ES-I3 (cell line): ENCODE measurements at regions not wholly inside any gene's neighbourhood (a gene's known extent, or its start where the extent isn't known, plus 50 kb on each side); places are given as distances from the start of the nearest gene placed in this dataset.
"Not testable (repeated sequence)": the region's sequence is repeated elsewhere in the genome, so short reads cannot be mapped to it uniquely, and the experiment has no call there.

Experiments used
- H3K36me3 ChIP-seq: 2 replicates; pipeline ENCODE4 v1.6.1; 2013; ENCODE audit warnings: mild to moderate bottlenecking, low read length, control low read depth, moderate library complexity; ENCODE audit not compliant: insufficient read depth
- H3K4me1 ChIP-seq: 2 replicates; pipeline ENCODE4 v1.6.1; 2013; ENCODE audit warnings: mild to moderate bottlenecking, control low read depth, low read length; ENCODE audit not compliant: insufficient read depth
- H3K9ac ChIP-seq: 2 replicates; pipeline ENCODE4 v1.6.1; 2013; ENCODE audit warnings: low read depth, mild to moderate bottlenecking, low read length, moderate library complexity
- H3K9me3 ChIP-seq: 2 replicates; pipeline ENCODE4 v1.6.1; 2013; ENCODE audit warnings: mild to moderate bottlenecking, low read length, moderate library complexity; ENCODE audit not compliant: control insufficient read depth, insufficient read depth

GRCh38 chr2:42978175-42978886, 185.9 kb upstream of the HAAO start:
- Histone ChIP-seq H3K9ac (no peak overlapping the region), H3K9me3 (no peaks in the 10 kb centered on the region), H3K4me1 (no peaks in the 10 kb centered on the region), H3K36me3 (no peaks in the 10 kb centered on the region)

DNA sequence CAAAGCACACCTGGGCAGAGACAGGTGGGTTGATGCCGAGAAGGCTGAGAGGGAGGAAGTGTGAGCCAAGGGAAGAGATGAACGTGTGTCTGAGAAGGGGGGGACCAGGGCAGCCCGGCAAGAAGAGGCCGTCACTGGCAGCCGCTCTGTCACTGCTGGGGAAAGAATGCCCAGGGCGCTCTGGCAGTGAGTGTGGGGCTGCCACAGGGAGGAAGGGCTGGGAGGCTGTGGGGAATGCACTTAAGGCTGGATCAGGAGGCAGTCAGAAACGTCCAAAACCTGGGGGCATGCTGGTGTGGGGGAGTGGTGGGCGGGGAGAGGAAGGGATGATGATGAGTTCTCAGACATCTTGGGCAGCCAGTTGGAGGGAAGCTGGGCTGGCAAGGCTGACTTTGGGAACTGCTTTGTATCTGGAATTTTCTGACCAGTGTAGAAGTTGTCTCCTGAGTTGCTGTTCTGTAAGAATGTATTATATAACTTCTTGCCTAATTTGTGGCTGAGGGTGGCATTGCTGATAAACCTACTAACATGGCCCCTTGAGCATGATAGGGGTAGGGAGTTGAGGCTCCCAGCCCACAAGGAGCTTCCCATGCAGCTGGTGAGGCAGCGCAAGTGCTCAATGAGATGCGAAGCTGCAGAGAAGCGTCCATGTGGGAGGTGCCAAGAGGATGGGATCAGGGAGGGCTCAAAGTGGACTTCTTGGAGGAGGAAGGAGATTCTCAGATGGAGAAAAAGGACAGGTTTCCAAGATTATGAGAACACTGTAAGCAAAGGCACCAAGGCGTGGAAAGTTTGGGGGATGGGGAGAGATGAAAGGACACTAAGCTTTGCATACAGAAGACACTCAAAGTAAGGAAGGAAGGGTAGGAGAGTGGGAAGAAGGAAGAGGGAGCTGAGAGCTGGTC, 185.1 kb upstream of the HAAO start:
- Histone ChIP-seq H3K9ac (no peak overlapping the region), H3K9me3 (no peaks in the 10 kb centered on the region), H3K36me3 (no peaks in the 10 kb centered on the region), H3K4me1 (no peaks in the 10 kb centered on the region)

GRCh38 chr2:42976351-42976750, 184.0 kb upstream of the HAAO start:
- no peaks in the 10 kb centered on the region for H3K4me1 ChIP-seq
- H3K9ac ChIP-seq, result no peak overlapping the region
- H3K9me3 ChIP-seq, result no peaks in the 10 kb centered on the region

GRCh38 chr2:42974721-42975717, 182.6 kb upstream of the HAAO start:
- H3K36me3 ChIP-seq, result no peaks in the 10 kb centered on the region

More at GRCh38 chr2:42976351-42976750, 184.0 kb upstream of the HAAO start:
- H3K36me3 ChIP-seq, result no peaks in the 10 kb centered on the region

DNA sequence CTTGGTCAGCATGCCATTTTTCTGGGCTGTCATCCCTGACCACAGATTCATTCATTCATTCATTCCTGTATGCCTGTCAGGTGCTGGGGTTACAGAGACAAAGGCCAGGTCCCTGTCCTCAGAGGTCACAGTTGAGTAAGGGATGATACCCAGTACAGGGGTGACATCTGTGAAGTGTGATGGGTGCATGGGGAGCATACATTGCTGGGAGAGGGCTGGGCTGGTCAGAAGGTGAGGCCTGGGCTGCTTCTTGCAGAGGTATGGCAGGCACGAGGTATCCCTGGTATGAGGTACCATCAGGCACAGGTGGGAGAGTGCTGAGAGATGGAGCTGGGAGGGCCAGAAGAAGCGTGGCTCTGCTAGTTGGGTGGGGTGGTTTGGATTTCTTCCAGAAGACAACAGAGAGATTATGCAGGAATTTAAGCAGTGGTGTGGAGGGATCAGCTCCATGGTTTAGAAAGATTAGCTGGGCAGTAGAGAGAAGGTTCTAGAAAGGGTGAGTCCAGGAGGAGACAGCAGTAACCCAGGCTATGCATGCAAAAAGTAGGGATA, 181.9 kb upstream of the HAAO start:
- no peaks in the 10 kb centered on the region for H3K9me3 ChIP-seq
- H3K9ac ChIP-seq, result no peak overlapping the region
- H3K4me1 ChIP-seq, result no peaks in the 10 kb centered on the region
- H3K36me3 ChIP-seq, result no peaks in the 10 kb centered on the region

More at GRCh38 chr2:42974721-42975717, 182.6 kb upstream of the HAAO start:
- no peaks in the 10 kb centered on the region for H3K9me3 ChIP-seq
- no peaks in the 10 kb centered on the region for H3K4me1 ChIP-seq
- H3K9ac ChIP-seq, result peak overlapping the region; percentile 45; the same call in 1 of the 2 replicates

DNA sequence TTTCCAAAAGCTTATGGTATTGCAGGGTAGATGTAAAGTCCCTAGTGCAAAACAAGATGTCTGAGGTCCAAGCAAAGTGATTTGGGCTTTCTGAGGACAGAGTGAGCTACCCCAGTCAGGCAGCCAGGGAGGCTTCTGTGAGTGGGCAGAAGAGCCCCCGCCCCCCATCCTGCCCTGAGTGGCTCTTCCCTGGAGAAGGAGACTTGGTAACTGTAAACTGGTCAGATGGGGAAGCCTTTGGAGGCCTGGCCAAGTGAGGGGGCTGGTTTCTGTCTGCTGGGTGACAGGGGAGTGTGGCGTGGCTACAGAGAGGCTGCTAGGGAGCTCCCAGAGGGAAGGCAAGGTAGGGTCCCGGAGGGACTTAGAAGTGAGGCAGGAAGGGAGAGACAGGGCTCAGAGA, 181.3 kb upstream of the HAAO start:
- H3K4me1 ChIP-seq, result no peaks in the 10 kb centered on the region
- H3K36me3 ChIP-seq, result no peaks in the 10 kb centered on the region
- no peak overlapping the region for H3K9ac ChIP-seq
- H3K9me3 ChIP-seq, result no peaks in the 10 kb centered on the region

DNA sequence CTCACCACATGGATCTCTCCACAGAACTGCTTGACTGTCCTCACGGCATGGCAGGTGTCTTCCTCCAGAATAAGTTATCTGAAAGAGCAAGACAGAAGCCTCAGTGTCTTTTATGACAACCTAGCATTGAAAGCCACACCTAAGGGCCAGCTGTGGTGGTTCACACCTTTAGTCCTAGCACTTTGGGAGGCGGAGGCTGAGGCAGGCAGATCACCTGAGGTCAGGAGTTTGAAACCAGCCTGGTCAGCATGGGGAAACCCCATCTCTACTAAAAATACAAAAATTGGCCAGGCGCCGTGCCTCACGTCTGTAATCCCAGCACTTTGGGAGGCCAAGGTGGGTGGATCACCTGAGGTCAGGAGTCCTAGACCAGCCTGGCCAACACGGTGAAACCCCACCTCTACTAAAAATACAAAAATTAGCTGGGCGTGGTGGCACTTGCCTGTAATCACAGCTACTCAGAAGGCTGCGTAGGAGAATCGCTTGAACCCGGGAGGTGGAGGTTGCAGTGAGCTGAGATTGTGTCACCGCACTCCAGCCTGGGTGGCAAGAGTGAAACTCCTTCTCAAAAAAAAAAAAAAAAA, 180.6 kb upstream of the HAAO start:
- H3K36me3 ChIP-seq, H3K9me3 ChIP-seq, H3K9ac ChIP-seq, H3K4me1 ChIP-seq: not testable (repeated sequence)

DNA sequence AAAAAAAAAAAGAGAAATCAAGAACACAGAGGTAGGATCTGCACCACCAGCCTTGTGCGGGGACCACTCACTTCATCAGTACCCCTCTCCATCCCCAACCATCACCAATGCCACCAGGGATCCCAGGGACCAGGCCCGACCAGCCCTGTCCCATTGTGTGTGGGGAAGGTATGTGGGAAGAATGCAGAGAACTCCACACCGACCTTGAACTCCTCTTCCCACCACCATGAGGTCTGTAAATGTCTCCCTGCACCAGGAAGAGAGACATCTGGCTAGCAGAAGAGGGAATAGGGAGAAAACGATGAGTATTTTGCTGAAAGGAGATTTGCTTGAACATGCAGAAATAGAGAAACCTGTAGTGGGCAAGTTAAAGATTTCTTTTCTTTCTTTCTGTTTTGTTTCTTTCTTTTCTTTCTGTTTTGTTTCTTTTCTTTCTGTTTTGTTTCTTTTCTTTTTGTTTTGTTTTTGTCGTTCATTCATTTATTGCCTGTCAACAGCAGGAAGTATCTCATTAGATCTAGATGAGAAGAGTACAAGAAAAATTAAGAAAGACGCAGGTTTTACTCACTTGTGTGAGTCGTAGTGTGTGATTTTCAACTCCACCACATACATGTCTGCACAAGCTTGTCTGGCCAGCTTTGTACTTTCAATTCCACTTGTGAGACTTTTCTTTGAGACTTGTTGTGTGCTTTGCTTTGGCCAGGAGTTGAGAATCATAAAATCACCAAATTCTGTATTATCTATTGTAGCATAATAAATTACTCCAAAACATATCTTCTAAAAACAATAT, 179.8 kb upstream of the HAAO start:
- H3K9ac ChIP-seq, result no peak overlapping the region
- H3K9me3 ChIP-seq, result no peaks in the 10 kb centered on the region
- no peaks in the 10 kb centered on the region for H3K36me3 ChIP-seq
- H3K4me1 ChIP-seq, result no peaks in the 10 kb centered on the region

DNA sequence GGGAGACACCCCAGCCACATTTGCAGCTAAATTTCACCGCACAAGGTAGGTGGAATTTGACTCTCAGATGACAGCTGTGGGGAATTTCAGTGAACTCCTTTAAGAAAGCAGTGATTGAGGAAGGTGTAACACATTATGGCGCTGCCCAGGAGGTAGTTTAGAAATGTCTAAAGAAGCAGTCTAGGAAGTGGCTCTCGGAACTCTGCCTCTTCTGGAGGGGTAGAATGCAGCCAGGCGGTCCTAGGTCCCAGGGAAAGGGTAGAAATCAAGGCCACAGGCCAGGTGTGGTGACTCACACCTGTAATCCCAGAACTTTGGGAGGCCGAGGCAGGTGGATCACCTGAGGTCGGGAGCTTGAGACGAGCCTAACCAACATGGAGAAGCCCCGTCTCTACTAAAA, 179.0 kb upstream of the HAAO start:
- Histone ChIP-seq H3K36me3 (no peaks in the 10 kb centered on the region), H3K4me1 (no peaks in the 10 kb centered on the region), H3K9ac (no peak overlapping the region), H3K9me3 (no peaks in the 10 kb centered on the region)

DNA sequence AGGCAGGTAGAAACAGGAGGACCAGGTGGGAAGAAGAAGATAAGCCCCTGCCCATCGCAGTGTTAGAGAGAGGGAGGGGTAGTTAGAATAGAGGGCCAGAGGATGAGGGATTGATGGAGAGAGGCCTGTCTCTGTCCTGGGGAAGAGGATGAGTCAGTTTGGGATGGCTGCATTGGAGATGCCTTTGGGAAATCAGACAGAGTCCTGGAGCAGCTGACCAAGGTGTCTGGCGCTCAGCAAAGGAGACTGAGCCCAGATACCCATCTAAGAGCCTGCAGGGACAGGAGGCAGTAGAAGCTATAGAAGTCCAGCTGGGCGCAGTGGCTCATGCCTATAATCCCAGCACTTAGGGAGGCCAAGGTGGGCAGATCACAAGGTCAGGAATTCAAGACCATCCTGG, 177.8 kb upstream of the HAAO start:
- Histone ChIP-seq H3K36me3 (no peaks in the 10 kb centered on the region), H3K4me1 (no peaks in the 10 kb centered on the region), H3K9ac (no peak overlapping the region), H3K9me3 (no peaks in the 10 kb centered on the region)

- no peaks in the 10 kb centered on the region for H3K9me3 ChIP-seq
- no peak overlapping the region for H3K9ac ChIP-seq
- no peaks in the 10 kb centered on the region for H3K4me1 ChIP-seq
These were observed 177.1 kb upstream of the HAAO start for GRCh38 chr2:42969231-42970150.

DNA sequence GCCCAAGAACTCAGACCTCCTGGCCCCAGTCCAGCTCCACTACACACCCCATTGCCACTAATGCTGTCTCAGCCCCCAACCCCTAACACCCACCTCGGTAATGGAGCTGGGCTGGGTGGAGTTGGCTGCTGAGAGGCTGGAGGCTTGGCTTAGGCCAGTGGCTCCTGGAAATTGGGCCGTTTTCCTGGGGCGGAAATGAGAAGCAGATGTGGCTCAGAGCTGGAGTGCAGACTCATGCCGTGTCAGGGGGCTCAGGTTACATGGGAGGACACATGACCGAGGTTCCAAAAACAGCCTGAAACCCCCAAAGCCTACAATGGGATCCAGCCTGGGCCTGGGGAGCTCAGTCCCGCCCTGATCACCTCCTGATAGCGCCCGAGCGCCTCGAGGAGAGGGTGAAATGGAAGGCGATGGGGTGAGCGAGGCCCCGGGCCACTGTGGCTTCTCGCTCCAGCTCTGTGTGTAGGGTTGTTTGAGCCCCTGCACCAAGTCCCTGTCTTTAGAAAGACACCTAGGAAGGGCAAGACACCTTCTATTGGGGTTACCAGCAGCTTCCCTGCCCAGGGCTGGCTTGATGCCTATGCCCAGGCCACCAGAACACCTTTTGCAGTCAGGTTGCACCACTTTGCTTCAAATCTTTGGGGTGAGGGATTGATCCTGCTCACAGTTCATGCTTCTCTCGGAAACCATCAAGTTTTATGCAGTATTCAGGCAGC, 175.7 kb upstream of the HAAO start:
- H3K9me3 ChIP-seq, result no peaks in the 10 kb centered on the region
- no peak overlapping the region for H3K9ac ChIP-seq
- H3K36me3 ChIP-seq, result no peaks in the 10 kb centered on the region
- H3K4me1 ChIP-seq, result peaks cover 3% of the 10 kb centered on the region; the same call in 1 of the 2 replicates

More at GRCh38 chr2:42969231-42970150, 177.1 kb upstream of the HAAO start:
- H3K36me3 ChIP-seq, result no peaks in the 10 kb centered on the region
